GM19240 (cell line): ENCODE measurements at regions not wholly inside any gene's neighbourhood (a gene's known extent, or its start where the extent isn't known, plus 50 kb on each side); places are given as distances from the start of the nearest gene placed in this dataset.

Experiments
- DNase-seq: peaks from one replicate; pipeline ENCODE4 v3.0.0; 2011; ENCODE audit warnings: low spot score; ENCODE audit not compliant: insufficient read length

DNA sequence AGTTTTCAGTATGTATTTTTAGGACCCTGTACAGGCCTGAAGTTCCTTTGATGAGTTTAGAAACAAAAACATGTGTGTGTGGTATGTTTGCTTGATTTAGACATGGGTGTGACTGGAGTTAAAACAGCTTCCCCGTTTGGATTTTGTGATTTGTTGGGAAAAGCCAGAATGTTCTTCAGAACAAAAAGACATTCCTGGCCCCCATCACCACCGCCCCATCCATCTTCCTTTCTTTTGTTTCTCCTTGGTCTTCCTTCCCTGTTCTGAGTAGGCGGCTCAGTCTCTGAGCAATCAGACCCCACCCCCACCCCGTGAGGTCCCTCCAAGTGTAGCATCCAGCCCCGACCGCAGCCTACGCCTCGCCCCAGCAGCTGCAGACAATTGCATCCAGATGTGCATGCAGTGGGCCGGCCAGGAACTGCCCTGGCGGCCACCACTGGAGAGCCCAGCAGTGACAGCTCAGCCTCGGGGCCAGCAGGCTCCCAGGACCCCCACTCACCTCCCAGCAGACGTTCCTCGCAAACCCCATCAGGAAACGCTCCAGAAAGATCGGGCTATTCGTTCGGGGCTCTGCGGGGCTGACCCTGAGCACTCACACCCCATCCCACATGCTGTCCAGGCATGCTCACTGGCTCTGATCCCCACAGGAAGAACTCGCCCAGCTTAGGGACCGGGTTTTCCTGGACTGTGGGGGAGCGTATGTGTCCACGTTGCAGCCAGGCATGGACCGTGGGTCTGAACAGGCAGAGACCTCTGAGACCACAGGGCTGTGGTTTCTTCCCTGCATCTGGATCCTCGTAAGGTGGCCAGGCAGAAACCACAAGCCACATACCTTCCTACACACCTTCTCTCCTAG lies 99.8 kb upstream of the CDH5 start:
- no peak for DNase-seq

GRCh38 chr16:66265556-66266141 lies 100.8 kb upstream of the CDH5 start:
- DNase-seq = no peak

DNA sequence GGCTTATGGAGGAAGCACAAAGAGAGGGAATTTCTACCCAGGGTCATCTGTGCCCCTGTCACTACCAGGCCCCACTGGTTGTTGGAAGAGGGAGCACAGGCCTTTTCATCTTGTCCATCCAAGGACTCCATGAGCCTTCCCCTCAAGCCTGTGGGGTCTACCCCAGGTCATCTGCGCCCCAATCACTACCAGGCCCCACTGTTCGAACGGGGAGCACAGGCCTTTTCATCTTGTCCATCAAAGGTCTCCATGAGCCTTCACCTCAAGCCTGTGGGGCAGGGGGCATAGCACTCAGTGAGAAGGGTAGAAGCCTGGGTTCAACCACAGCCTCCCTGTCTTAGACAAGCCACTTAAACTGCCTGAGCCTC lies 101.5 kb upstream of the CDH5 start:
- no peak for DNase-seq

DNA sequence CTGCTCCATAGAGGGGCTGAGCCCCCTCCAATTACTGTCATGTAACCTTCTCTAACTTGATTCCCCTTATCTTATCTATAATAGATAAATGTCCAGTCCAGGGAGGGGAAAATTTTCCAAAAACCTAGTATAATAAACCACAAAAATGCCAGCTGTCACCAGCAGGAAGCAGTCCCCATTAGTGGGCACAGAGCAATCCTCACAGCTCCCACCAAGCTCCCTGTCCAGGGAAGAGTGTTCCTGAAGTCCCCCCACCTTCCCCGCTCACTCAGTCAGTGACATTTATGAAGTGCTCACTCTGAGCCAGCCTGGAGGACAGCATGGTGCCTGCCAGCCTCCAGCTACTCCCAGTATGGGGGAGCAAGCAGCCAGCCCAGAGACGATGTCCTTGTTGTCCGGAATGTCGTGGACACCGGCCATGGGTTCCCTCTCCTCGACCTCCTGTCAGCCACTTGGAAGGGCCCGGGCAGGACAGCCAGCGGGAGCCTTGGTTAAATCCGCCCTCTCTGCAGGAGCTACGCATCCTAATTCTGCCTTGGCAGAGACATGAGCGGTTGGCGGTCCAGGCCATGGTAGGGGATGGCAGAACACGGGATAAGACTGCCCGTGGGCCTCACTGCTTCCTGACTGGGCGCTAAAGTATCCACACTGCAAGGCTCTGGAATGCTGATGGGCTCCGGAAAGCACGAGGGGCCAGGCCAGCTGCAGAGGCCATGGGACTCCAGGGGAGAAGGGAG lies 102.0 kb upstream of the CDH5 start:
- DNase-seq = no peak

- no peak for DNase-seq
These were observed 102.5 kb upstream of the CDH5 start for GRCh38 chr16:66263973-66264310.

DNA sequence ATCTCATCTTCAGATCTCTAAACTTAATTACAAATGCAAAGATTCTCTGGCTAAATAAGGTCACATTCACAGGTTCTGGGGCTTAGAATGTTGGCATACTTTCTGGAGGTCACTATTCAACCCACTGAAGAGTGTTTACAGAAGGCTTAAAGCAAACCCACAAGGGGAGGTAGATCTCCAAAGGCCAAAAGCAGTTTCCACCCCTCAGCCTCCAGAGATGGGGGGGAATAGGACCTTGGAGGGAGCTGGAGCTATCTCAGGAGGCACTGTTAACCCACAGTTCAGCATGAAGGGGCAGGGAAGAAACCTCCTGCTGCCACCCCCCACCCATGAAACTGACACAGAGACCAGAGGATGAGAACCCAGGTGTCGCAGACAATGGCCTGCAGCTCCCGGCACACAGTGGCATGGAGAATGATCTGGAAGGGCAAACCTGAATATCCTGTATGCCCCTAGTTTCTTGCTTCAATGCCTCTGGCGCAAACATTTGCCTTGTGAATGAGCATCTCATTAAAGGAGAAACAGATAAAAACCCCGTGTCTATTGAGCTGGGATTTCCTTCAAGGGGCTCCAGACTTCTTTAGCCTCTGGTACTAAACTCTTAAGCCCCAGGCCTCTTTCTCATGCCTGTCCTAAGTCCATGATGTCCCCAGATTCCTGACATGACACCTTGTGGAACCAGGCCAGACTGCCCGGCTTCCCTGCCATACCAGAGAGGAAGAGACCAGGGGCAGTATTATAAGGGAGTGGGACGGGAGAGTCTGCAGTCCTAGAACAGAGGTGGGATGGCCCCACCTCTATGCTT lies 103.1 kb upstream of the CDH5 start:
- no peak for DNase-seq

GRCh38 chr16:66262253-66263167 lies 104.0 kb upstream of the CDH5 start:
- no peak for DNase-seq

DNA sequence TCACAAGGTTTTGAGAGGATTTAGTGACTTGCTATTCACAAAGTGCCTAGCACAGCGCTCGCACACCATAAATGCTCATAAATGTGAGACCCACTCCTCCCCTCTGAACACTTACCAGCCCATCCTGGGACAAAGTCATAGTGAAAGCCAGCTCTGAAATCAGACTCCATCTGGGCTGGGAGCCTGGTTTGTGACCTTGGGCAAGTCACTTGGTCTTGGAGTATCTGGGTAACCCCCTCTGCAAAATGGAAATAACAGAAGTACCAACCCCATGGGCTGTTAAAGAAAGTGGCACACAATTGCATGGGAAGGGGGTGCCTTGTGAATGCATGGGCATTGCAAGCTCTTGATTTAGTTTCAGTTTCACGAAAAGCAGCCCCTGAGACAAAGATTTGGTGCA lies 104.7 kb upstream of the CDH5 start:
- DNase-seq = no peak

DNA sequence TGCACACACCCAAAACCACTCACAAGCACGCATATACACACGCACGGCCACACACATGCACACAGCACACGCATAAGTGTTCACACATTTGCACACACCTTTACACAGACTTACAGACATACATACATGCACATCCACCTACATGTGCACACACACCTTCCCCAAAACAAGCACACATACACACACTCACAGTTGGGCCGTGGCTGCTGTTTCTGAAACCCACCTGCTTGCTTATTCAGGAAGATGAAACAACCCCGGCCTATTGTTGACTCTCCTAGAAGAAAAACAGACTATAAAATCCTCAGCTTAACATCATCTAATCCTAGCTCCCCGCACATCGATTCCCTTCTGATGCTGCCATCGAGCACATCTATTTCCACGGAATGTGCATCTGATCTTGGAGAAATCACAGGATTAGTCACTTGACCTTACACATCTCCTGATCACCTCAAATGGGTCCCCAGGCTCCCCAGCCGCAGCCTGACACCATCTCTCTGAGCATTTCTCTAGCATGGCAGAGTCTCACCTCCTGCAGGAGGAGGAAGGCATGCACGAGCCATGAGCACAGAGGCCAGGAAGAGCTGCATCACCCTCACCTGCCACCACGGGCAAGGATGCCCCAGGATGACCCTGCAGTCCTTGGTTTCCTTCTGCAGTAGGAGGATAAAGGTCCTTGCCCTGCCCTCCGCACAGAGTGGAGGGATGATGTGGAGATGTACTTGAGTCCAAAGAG lies 105.8 kb upstream of the CDH5 start:
- no peak for DNase-seq

DNA sequence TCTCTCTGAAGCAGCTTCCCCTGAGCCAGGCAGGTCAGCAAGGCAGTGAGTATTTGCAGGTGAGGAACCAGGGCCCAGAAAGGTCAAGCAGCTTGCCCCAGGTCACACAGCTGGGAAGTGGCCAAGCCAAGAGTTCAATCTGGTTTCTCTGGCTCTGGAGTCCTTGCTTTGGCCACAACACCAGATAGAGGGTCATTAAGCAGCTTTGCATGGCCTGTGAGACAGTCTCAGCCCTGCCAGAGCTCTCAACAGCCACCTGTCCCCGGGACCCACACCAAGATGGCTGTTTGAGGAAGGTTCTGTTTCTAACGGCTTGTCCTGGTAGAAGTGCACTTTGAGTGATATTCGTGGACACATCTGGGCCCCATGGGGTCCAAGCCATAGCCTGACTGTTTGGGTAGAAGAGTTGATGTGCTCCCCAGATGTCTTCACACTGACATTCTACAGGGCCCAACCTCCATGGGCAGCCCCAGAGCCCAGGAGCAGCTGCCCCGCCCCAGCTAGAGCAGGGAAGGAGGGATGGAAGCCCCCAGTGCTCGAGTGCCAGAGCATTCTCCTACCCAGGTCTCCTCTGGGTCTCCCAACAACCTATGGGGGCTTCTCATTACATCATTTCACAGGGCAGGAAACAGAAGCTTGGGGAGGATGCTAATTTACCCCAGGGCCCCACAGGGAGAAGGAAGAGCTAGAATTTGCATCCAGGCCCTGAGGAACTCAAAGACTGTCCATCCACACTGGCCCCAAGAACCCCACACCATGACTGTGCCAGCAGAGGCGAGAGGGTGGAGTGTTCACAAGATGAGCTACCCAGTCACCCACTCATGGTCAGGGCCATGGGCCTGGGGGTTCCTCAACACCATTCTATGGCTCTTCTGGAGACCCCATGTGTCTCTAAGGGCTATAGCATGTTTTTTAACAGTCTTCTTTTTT lies 107.3 kb upstream of the CDH5 start:
- no peak for DNase-seq

- no peak for DNase-seq
These were observed 109.6 kb upstream of the CDH5 start for GRCh38 chr16:66256919-66257318.

- no peak for DNase-seq
These were observed 110.8 kb upstream of the CDH5 start for GRCh38 chr16:66255647-66256046.

GRCh38 chr16:66254751-66255150 lies 111.7 kb upstream of the CDH5 start:
- no peak for DNase-seq

DNA sequence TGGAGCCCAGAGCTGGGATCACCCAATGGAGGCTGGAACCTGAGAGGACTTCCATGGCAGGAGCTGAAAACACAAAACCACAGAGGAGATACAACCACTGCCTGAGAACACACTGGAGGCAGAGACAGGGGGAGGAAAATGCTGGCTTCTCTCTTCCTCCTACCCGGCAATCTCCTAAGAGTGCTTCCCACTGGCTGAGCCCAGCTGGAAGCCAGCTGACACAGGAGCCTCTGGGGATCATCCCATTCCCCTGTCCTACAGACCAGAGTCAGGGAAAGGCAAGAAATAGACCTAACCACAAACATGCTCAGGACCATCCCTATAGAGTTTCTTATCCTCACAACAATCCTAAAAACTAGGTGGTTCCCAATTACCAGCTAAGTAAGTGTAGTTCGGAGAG lies 112.4 kb upstream of the CDH5 start:
- no peak for DNase-seq

DNA sequence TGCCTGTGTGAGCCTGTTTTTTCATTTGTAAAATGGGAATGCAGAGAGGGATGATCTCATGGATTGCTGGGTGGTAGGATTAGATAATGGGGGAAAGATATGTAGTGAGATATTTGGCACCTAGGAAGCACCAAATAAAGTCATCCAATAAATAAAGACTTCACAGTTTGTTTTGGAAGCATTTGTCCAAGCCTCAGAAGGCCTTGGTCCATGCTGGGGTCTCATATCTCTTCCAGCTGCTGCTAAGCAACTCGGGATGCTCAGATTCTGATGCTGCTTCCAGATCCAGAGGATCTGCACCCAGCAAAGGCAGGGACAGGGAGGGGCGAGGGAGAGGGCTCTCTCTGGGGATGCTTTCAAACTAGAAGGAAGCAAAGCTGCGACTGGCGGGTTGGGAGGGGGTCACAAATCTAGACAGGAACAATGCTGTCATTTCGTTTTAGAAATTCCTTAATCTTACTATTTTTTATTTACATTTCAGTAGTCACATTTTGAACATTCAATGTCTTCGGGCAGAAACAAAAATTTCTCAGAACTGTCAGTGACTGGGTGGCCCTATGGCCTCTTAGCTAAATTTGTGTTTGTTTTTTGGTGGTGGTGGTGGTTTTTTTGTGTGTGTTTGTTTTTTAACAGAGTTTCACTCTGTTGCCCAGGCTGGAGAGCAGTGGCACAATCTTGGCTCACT lies 114.9 kb upstream of the CDH5 start:
- DNase-seq = no peak

GRCh38 chr16:66250686-66251431 lies 115.6 kb upstream of the CDH5 start:
- no peak for DNase-seq
